H9 (cell line): ENCODE measurements at regions not wholly inside any gene's neighbourhood (a gene's known extent, or its start where the extent isn't known, plus 50 kb on each side); places are given as distances from the start of the nearest gene placed in this dataset.

Experiments used
- DNase-seq: peaks from one replicate; pipeline ENCODE4 v3.0.0-alpha.2; 2017
- H2AFZ ChIP-seq: one replicate; pipeline ENCODE4 v1.6.1; 2013; ENCODE audit warnings: mild to moderate bottlenecking, low read length, control low read depth, moderate library complexity
- H2AK5ac ChIP-seq: 2 replicates; pipeline ENCODE4 v1.6.1; 2013; ENCODE audit warnings: low read length, control low read depth, mixed read lengths; ENCODE audit not compliant: insufficient read length
- H2BK120ac ChIP-seq: one replicate; pipeline ENCODE4 v1.6.1; 2013; ENCODE audit warnings: low read depth, mild to moderate bottlenecking, low read length, control low read depth, inconsistent platforms; ENCODE audit not compliant: poor library complexity, severe bottlenecking
- H2BK12ac ChIP-seq: 2 replicates; pipeline ENCODE4 v1.6.1; 2013; ENCODE audit warnings: low read length, control low read depth, mixed read lengths, low read depth; ENCODE audit not compliant: insufficient read length
- H2BK15ac ChIP-seq: 2 replicates; pipeline ENCODE4 v1.6.1; 2013; ENCODE audit warnings: low read depth, low read length, control low read depth
- H2BK20ac ChIP-seq: one replicate; pipeline ENCODE4 v1.6.1; 2013; ENCODE audit warnings: low read depth, mild to moderate bottlenecking, low read length, control low read depth, inconsistent platforms; ENCODE audit not compliant: poor library complexity, severe bottlenecking
- H2BK5ac ChIP-seq: 2 replicates; pipeline ENCODE4 v1.6.1; 2013; ENCODE audit warnings: low read length, control low read depth, mixed read lengths; ENCODE audit not compliant: insufficient read length
- H3K14ac ChIP-seq: 2 replicates; pipeline ENCODE4 v1.6.1; 2013; ENCODE audit warnings: low read length, control low read depth; ENCODE audit not compliant: insufficient read depth
- H3K18ac ChIP-seq: 2 replicates; pipeline ENCODE4 v1.6.1; 2013; ENCODE audit warnings: low read depth, mild to moderate bottlenecking, mixed read lengths, low read length, control low read depth; ENCODE audit not compliant: insufficient read length
- H3K23ac ChIP-seq: 2 replicates; pipeline ENCODE4 v1.6.1; 2013; ENCODE audit warnings: low read length, control low read depth, mixed read lengths, low read depth; ENCODE audit not compliant: insufficient read length
- H3K23me2 ChIP-seq: 2 replicates; pipeline ENCODE4 v1.6.1; 2013; ENCODE audit warnings: low read depth, mild to moderate bottlenecking, mixed read lengths, low read length, control low read depth; ENCODE audit not compliant: insufficient read length, poor library complexity, severe bottlenecking
- H3K27ac ChIP-seq: 2 replicates; pipeline ENCODE4 v1.5.1; 2013; ENCODE audit warnings: low read length, control low read depth, mixed read lengths, low read depth; ENCODE audit not compliant: insufficient read length
- H3K27me3 ChIP-seq: 2 replicates; pipeline ENCODE4 v1.6.1; 2013; ENCODE audit warnings: low read length, control low read depth, inconsistent platforms; ENCODE audit not compliant: insufficient read depth
- H3K4ac ChIP-seq: 2 replicates; pipeline ENCODE4 v1.6.1; 2013; ENCODE audit warnings: low read depth, mild to moderate bottlenecking, control low read depth, inconsistent platforms, low read length, moderate library complexity
- H3K4me1 ChIP-seq: 2 replicates; pipeline ENCODE4 v1.6.1; 2013; ENCODE audit warnings: low read length, control low read depth, inconsistent platforms; ENCODE audit not compliant: insufficient read depth
- H3K4me2 ChIP-seq: 2 replicates; pipeline ENCODE4 v1.6.1; 2013; ENCODE audit warnings: low read length, control low read depth, mixed read lengths; ENCODE audit not compliant: insufficient read length, insufficient read depth
- H3K56ac ChIP-seq: 2 replicates; pipeline ENCODE4 v1.6.1; 2013; ENCODE audit warnings: low read depth, mild to moderate bottlenecking, mixed read lengths, low read length, control low read depth; ENCODE audit not compliant: insufficient read length
- H3K79me1 ChIP-seq: 2 replicates; pipeline ENCODE4 v1.6.1; 2013; ENCODE audit warnings: low read depth, mild to moderate bottlenecking, moderate library complexity, low read length, control low read depth, inconsistent platforms; ENCODE audit not compliant: insufficient read depth, poor library complexity, severe bottlenecking
- H3K79me2 ChIP-seq: 2 replicates; pipeline ENCODE4 v1.6.1; 2013; ENCODE audit warnings: low read length, control low read depth, inconsistent platforms; ENCODE audit not compliant: insufficient read depth
- H3K9ac ChIP-seq: 2 replicates; pipeline ENCODE4 v1.6.1; 2013; ENCODE audit warnings: low read length, control low read depth, mixed read lengths; ENCODE audit not compliant: insufficient read length; ENCODE audit errors: extremely low read depth
- H3K9me3 ChIP-seq: one replicate; pipeline ENCODE4 v1.6.1; 2013; ENCODE audit warnings: low read depth, low read length, inconsistent platforms; ENCODE audit not compliant: control insufficient read depth
- H3T11ph ChIP-seq: one replicate; pipeline ENCODE4 v1.6.1; 2013; ENCODE audit warnings: mild to moderate bottlenecking, low read length, control low read depth, inconsistent platforms
- H4K20me1 ChIP-seq: one replicate; pipeline ENCODE4 v1.6.1; 2013; ENCODE audit not compliant: control insufficient read depth, insufficient read length, insufficient read depth
- H4K5ac ChIP-seq: 2 replicates; pipeline ENCODE4 v1.6.1; 2013; ENCODE audit warnings: low read depth, mild to moderate bottlenecking, mixed read lengths, low read length, control low read depth; ENCODE audit not compliant: insufficient read length
- H4K8ac ChIP-seq: replicated peaks from 2 replicates; pipeline ENCODE4 v1.6.1; 2013; ENCODE audit warnings: low read length, control low read depth, mixed read lengths, low read depth; ENCODE audit not compliant: insufficient read length
- H4K91ac ChIP-seq: 2 replicates; pipeline ENCODE4 v1.6.1; 2013; ENCODE audit warnings: low read depth, mild to moderate bottlenecking, moderate library complexity, mixed read lengths, low read length, control low read depth; ENCODE audit not compliant: insufficient read length
- H3K27ac Mint-ChIP-seq, 3 experiments: 2 replicates in 2 of 3; 3 replicates in 1 of 3; pipeline ENCODE4 v1.8.0; 2020 to 2021; ENCODE audit warnings: mixed read lengths in 3 of 3, mild to moderate bottlenecking in 1 of 3, moderate library complexity in 1 of 3
- H3K27me3 Mint-ChIP-seq: 2 replicates; pipeline ENCODE4 v1.8.0; 2021; ENCODE audit warnings: low read depth, mild to moderate bottlenecking, moderate library complexity, mixed read lengths
- H3K36me3 Mint-ChIP-seq, 3 experiments: 2 replicates in 2 of 3; 3 replicates in 1 of 3; pipeline ENCODE4 v1.8.0; 2020 to 2021; ENCODE audit warnings: low read depth in 3 of 3, mixed read lengths in 3 of 3; ENCODE audit not compliant: insufficient read depth in 1 of 3
- H3K4me1 Mint-ChIP-seq, 2 experiments: 2 replicates each; pipeline ENCODE4 v1.8.0; 2020; ENCODE audit warnings: mixed read lengths in 2 of 2
- H3K4me3 Mint-ChIP-seq, 2 experiments: 2 replicates in 1 of 2; 3 replicates in 1 of 2; pipeline ENCODE4 v1.8.0; 2020 to 2021; ENCODE audit warnings: mild to moderate bottlenecking in 2 of 2, mixed read lengths in 2 of 2, moderate library complexity in 1 of 2
- H3K9me3 Mint-ChIP-seq, 2 experiments: 2 replicates in 1 of 2; 3 replicates in 1 of 2; pipeline ENCODE4 v1.8.0; 2020; ENCODE audit warnings: mild to moderate bottlenecking in 2 of 2, mixed read lengths in 2 of 2, moderate library complexity in 1 of 2
- WGBS: extraction: QIAGEN DNeasy Blood & Tissue Kit; methylation state at CpG from one replicate; pipeline ENCODE4 v1.1.7; 2013; ENCODE audit warnings: missing lambda C conversion rate, low lambda C conversion rate, mixed read lengths; ENCODE audit not compliant: insufficient read length; ENCODE audit errors: extremely low coverage; 5-methylcytosine and 5-hydroxymethylcytosine counted together
- TF ChIP-seq, protein P1 (sequence below): fragments of 200-600 bp; sonication (generic); conservative IDR thresholded peaks from 3 replicates; pipeline ENCODE4 v1.8.0; 2021; ENCODE audit warnings: antibody characterized with exemption, mild to moderate bottlenecking

DNA sequence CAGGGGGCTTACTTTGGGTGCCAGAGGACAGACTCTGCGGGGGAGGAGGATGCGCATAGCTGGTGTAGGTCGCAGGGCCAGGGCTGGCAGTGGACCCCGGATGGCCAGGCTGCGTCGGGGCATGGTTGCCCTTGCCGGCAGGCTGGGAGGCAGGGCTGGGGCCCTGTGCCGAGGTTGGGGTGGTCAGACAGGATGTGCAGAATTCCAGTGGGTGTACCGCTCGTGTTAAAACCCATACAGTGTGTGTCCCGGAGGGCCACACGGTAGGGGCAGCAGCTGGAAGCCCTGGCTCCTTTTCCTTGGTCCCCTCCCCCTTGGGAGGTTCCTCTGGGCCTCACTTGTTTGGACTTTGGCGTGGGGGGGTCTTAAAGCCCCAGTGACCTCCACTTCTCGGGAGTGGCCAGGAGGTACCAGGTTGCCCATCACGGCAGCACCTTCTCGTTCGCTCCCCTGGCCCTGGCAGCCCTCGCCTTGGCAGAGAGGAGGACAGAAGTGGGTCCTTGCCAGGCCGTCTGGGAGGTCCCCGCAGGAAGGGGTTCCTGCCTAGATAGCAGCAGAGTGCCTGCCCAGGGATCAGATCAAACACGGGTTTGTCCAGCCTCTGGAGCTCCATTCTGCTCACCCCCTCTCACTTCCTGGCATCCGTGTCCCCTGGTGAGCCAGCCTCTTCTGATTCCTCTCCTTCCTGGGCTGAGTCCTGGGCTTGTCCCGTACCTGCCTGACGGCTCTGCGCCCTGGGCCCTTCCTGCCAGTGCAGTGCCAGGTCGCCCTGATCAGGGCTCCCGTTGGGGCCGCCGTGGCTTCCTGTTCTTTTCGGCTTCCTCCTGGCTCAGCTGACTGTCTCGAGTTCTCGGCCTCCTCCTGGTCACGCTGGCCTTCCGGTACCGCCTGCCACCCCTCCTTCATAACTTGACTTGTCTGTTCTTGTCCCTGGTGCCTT is 56.7 kb upstream of the HGFAC start:
- Histone ChIP-seq H3K4me2 (no peak overlapping the region), H2BK20ac (no peak overlapping the region), H3K18ac (no peak overlapping the region), H3K4ac (no peak overlapping the region), H4K5ac (no peak overlapping the region), H4K8ac (no peak overlapping the region), H3K56ac (no peak overlapping the region), H3K14ac (no peak overlapping the region; the same call in 1 of the 2 replicates), H3K79me2 (no peaks in the 10 kb centered on the region), H3K27me3 (no peaks in the 10 kb centered on the region), H2BK15ac (no peak overlapping the region), H2BK120ac (no peak overlapping the region), H3K23ac (no peak overlapping the region), H3K9me3 (peaks cover 11% of the 10 kb centered on the region), H3K27ac (no peak overlapping the region), H4K91ac (peak overlapping the region; percentile 82), H2BK5ac (no peak overlapping the region), H2AFZ (no peak overlapping the region), H3K23me2 (no peaks in the 10 kb centered on the region), H2AK5ac (no peak overlapping the region), H3T11ph (no peak overlapping the region), H4K20me1 (no peaks in the 10 kb centered on the region), H3K9ac (no peak overlapping the region), H3K4me1 (peaks cover 3% of the 10 kb centered on the region; the same call in 1 of the 2 replicates), H2BK12ac (no peak overlapping the region), H3K79me1 (no peaks in the 10 kb centered on the region)
- TF ChIP-seq, protein P1, sequence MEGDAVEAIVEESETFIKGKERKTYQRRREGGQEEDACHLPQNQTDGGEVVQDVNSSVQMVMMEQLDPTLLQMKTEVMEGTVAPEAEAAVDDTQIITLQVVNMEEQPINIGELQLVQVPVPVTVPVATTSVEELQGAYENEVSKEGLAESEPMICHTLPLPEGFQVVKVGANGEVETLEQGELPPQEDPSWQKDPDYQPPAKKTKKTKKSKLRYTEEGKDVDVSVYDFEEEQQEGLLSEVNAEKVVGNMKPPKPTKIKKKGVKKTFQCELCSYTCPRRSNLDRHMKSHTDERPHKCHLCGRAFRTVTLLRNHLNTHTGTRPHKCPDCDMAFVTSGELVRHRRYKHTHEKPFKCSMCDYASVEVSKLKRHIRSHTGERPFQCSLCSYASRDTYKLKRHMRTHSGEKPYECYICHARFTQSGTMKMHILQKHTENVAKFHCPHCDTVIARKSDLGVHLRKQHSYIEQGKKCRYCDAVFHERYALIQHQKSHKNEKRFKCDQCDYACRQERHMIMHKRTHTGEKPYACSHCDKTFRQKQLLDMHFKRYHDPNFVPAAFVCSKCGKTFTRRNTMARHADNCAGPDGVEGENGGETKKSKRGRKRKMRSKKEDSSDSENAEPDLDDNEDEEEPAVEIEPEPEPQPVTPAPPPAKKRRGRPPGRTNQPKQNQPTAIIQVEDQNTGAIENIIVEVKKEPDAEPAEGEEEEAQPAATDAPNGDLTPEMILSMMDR = no peak
- Mint-ChIP-seq H3K27ac (peak overlapping the region; percentile 52 to 88 (median 74); a peak in 5 of 7 replicates), H3K9me3 (peaks cover 16 to 17% of the 10 kb centered on the region in 2 experiments), H3K27me3 (peaks cover 5% of the 10 kb centered on the region), H3K4me3 (no peak overlapping the region; a peak in 1 of 5 replicates), H3K4me1 (peaks cover 44 to 50% of the 10 kb centered on the region in 2 experiments), H3K36me3 (peaks cover under 1 to 16% (median 13%) of the 10 kb centered on the region in 3 experiments; a peak in 6 of 7 replicates)
- DNase-seq = no peak
- WGBS = no CpG with 5 or more reads among the region's 35 CpGs
